Smooth muscle cell (in vitro differentiated cells): ENCODE measurements at regions not wholly inside any gene's neighbourhood (a gene's known extent, or its start where the extent isn't known, plus 50 kb on each side); places are given as distances from the start of the nearest gene placed in this dataset.

Experiments used
- DNase-seq: peaks from one replicate; lab custom pipeline; 2025; ENCODE audit not compliant: unreplicated experiment; lab: John Stamatoyannopoulos, UW
- H2AFZ ChIP-seq: fragments of 200-600 bp; sonication (generic); 2 replicates; pipeline ENCODE4 v1.6.0; 2016; ENCODE audit warnings: antibody characterized with exemption, low read depth, mild to moderate bottlenecking
- H3F3A ChIP-seq: fragments of 200-600 bp; sonication (generic); 2 replicates; pipeline ENCODE4 v1.6.0; 2017; ENCODE audit warnings: antibody characterized with exemption, low read depth
- H3K27ac ChIP-seq: fragments of 200-600 bp; sonication (generic); 2 replicates; pipeline ENCODE4 v1.5.1; 2016; ENCODE audit warnings: low read depth, mild to moderate bottlenecking
- H3K27me3 ChIP-seq: fragments of 200-600 bp; sonication (generic); 2 replicates; pipeline ENCODE4 v1.6.1; 2016; ENCODE audit warnings: low read depth, mild to moderate bottlenecking
- H3K36me3 ChIP-seq: fragments of 200-600 bp; sonication (generic); 2 replicates; pipeline ENCODE4 v1.5.1; 2016; ENCODE audit warnings: low read depth
- H3K4me1 ChIP-seq: fragments of 200-600 bp; sonication (generic); 2 replicates; pipeline ENCODE4 v1.5.1; 2016; ENCODE audit warnings: low read depth
- H3K4me2 ChIP-seq: fragments of 200-600 bp; sonication (generic); 2 replicates; pipeline ENCODE4 v1.6.0; 2016; ENCODE audit warnings: mild to moderate bottlenecking
- H3K4me3 ChIP-seq: fragments of 200-600 bp; sonication (generic); 2 replicates; pipeline ENCODE4 v1.5.1; 2016; ENCODE audit warnings: mild to moderate bottlenecking
- H3K79me2 ChIP-seq: fragments of 200-600 bp; sonication (generic); 2 replicates; pipeline ENCODE4 v1.6.0; 2016; ENCODE audit warnings: low read depth, mild to moderate bottlenecking
- H3K9ac ChIP-seq: fragments of 200-600 bp; sonication (generic); 2 replicates; pipeline ENCODE4 v1.6.0; 2016; ENCODE audit warnings: low read depth
- H3K9me3 ChIP-seq: fragments of 200-600 bp; sonication (generic); replicated peaks from 2 replicates; pipeline ENCODE4 v1.5.1; 2016; ENCODE audit warnings: low read depth
- H4K20me1 ChIP-seq: fragments of 200-600 bp; sonication (generic); 2 replicates; pipeline ENCODE4 v1.6.0; 2016; ENCODE audit warnings: low read depth
- WGBS: methylation state at CpG from one replicate; pipeline ENCODE4 v1.1.7; 2016; ENCODE audit warnings: low lambda C conversion rate; 5-methylcytosine and 5-hydroxymethylcytosine counted together
- TF ChIP-seq, protein P1 (sequence below): fragments of 200-600 bp; sonication (generic); IDR thresholded peaks from 2 replicates; pipeline ENCODE4 v1.5.1; 2017; ENCODE audit warnings: borderline replicate concordance, mild to moderate bottlenecking, antibody characterized with exemption; ENCODE audit not compliant: insufficient read depth, poor library complexity, severe bottlenecking

DNA sequence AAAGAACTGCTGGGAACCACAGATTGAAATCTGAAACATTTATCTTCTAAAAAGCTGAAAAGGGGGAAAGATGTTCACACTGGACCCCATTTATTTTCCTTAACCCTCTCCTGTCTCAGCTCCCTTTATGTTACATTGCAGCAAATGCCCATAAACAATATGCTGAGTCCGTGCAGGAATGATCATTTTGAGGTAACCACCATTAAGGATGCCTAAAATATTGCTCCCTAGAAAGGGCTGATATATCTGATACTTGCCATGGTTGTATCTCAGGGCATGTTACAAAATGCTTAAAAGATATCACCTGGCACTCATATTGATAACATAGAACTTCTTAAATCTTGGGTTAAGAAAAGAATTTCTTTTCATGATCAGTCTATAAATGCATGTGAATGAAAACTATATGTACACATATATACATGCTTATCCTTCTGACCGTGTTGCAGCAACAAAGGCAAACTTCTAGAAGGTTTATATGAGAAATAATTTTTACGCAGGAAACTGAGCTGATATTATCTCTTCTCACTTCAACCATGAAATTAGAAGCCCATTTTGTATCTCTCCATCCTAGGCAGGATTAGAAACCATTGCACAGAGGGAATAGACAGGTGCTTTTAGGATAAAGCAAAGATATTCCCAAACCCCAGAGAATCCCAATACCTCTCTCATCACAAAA, 362.7 kb upstream of the SLC30A5 start:
- TF ChIP-seq, protein P1, sequence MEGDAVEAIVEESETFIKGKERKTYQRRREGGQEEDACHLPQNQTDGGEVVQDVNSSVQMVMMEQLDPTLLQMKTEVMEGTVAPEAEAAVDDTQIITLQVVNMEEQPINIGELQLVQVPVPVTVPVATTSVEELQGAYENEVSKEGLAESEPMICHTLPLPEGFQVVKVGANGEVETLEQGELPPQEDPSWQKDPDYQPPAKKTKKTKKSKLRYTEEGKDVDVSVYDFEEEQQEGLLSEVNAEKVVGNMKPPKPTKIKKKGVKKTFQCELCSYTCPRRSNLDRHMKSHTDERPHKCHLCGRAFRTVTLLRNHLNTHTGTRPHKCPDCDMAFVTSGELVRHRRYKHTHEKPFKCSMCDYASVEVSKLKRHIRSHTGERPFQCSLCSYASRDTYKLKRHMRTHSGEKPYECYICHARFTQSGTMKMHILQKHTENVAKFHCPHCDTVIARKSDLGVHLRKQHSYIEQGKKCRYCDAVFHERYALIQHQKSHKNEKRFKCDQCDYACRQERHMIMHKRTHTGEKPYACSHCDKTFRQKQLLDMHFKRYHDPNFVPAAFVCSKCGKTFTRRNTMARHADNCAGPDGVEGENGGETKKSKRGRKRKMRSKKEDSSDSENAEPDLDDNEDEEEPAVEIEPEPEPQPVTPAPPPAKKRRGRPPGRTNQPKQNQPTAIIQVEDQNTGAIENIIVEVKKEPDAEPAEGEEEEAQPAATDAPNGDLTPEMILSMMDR = no peak
- H3F3A ChIP-seq = no peaks in the 10 kb centered on the region
- H3K27ac ChIP-seq = peak overlapping the region; percentile 72
- WGBS = 88% methylated on average over 3 of the region's 3 CpGs
- no peaks in the 10 kb centered on the region for H3K36me3 ChIP-seq
- H3K9ac ChIP-seq = peak overlapping the region; percentile 67
- H3K79me2 ChIP-seq = no peaks in the 10 kb centered on the region
- no peak for DNase-seq
- H3K4me3 ChIP-seq = no peak overlapping the region
- peak overlapping the region; percentile 66 for H2AFZ ChIP-seq
- no peaks in the 10 kb centered on the region for H4K20me1 ChIP-seq
- peak overlapping the region; percentile 64 for H3K4me2 ChIP-seq
- H3K4me1 ChIP-seq = peaks cover 9% of the 10 kb centered on the region
- H3K27me3 ChIP-seq = no peaks in the 10 kb centered on the region
- H3K9me3 ChIP-seq = no peaks in the 10 kb centered on the region

DNA sequence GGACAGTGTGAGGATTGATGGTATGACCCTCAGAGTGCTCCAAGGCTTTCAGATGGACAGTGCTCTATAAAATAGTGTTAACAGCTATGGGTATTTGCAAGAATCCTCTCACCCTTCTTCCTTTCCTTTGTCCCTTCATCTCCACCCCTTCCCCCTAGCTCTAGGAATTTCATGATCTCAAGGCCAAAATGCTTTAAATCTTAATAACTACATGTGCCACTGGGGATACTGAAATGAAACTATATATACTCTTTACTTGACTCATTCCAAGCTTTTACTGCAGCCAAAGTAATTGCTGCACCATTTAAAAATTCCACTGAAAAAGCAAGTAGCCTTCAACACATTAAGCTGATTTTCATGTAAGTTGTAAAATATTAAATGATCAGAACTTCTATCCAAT, 361.6 kb upstream of the SLC30A5 start:
- TF ChIP-seq, protein P1 = no peak
- no peaks in the 10 kb centered on the region for H3K9me3 ChIP-seq
- H3K79me2 ChIP-seq = no peaks in the 10 kb centered on the region
- H3K4me1 ChIP-seq = peaks cover 9% of the 10 kb centered on the region
- H3K9ac ChIP-seq = no peak overlapping the region
- H3K4me2 ChIP-seq = no peak overlapping the region
- H2AFZ ChIP-seq = no peak overlapping the region
- no peaks in the 10 kb centered on the region for H3K36me3 ChIP-seq
- no peak for DNase-seq
- no peaks in the 10 kb centered on the region for H3F3A ChIP-seq
- no peaks in the 10 kb centered on the region for H3K27me3 ChIP-seq
- no peak overlapping the region for H3K27ac ChIP-seq
- no peaks in the 10 kb centered on the region for H4K20me1 ChIP-seq
- H3K4me3 ChIP-seq = no peak overlapping the region

DNA sequence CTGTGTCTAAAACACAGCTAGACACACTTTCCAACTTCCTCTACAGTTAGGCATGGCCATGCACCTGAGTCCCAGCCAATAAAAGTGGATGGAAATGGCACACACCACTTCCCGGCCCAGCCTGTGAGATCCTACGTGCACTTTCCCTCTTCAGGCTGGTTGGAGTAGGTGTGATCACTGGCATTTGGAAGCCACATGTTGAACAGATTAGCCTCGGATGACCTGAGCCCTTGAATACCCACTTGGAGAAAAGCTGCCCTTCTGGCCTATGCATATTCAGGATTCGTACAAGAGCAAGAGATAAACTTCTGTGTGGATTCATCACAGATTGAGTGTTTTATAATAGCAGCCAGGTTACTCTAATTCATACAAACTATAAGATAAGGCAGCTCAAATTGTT, 359.0 kb upstream of the SLC30A5 start:
- TF ChIP-seq, protein P1 = no peak
- DNase-seq = no peak
- H3K27me3 ChIP-seq = no peaks in the 10 kb centered on the region
- WGBS = 91% methylated on average over 4 of the region's 4 CpGs
- no peak overlapping the region for H3K4me2 ChIP-seq
- H3K79me2 ChIP-seq = no peaks in the 10 kb centered on the region
- no peak overlapping the region for H3K9ac ChIP-seq
- no peaks in the 10 kb centered on the region for H3F3A ChIP-seq
- H2AFZ ChIP-seq = no peak overlapping the region
- no peaks in the 10 kb centered on the region for H4K20me1 ChIP-seq
- H3K4me3 ChIP-seq = no peak overlapping the region
- no peaks in the 10 kb centered on the region for H3K36me3 ChIP-seq
- no peaks in the 10 kb centered on the region for H3K9me3 ChIP-seq
- peaks cover 9% of the 10 kb centered on the region for H3K4me1 ChIP-seq
- H3K27ac ChIP-seq = no peak overlapping the region

DNA sequence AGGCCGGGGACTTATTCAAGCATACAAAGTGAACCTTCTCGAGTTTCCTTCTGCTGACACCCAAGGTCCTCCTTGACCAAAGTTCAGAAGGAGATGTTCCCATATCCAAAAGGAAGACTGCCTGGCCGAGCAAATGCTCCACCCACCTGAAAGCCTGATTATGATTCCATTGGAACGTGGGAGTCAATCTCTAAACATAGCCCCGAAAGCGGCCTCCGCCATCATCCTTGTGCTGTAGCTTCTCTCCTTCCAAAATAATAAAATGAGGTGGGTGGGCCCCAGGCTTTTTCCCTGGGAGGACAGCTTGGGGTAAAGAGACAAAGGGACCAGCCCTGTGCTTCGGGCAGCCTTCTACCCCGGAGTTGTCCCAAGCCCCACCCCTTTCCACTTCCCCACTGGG, 355.6 kb upstream of the SLC30A5 start:
- 93% methylated on average over 9 of the region's 9 CpGs for WGBS
- Histone ChIP-seq H3K27ac (no peak overlapping the region), H3K36me3 (no peaks in the 10 kb centered on the region), H3K4me2 (no peak overlapping the region), H3K79me2 (no peaks in the 10 kb centered on the region), H3K9ac (no peak overlapping the region), H3K27me3 (no peaks in the 10 kb centered on the region), H3K9me3 (no peaks in the 10 kb centered on the region), H2AFZ (no peak overlapping the region), H3K4me1 (no peaks in the 10 kb centered on the region), H3F3A (no peaks in the 10 kb centered on the region), H4K20me1 (no peaks in the 10 kb centered on the region), H3K4me3 (no peak overlapping the region)
- TF ChIP-seq, protein P1 = no peak
- no peak for DNase-seq
